H1 (cell line): ENCODE measurements at regions not wholly inside any gene's neighbourhood (a gene's known extent, or its start where the extent isn't known, plus 50 kb on each side); places are given as distances from the start of the nearest gene placed in this dataset.

Source experiments
- CTCF ChIA-PET: fragments of 300-600 bp; sonication (Branson Sonifier 250); formaldehyde crosslinking; loops from one replicate; lab custom pipeline; 2021; ENCODE audit not compliant: partially characterized antibody; lab: Charles Lee
- POLR2A ChIA-PET: fragments of 300-600 bp; sonication (Branson Sonifier 250); formaldehyde crosslinking; loops from one replicate; lab custom pipeline; 2021; ENCODE audit warnings: inconsistent platforms; ENCODE audit not compliant: partially characterized antibody; lab: Charles Lee
- DNase-seq, 2 experiments: peaks; one replicate each; pipeline versions ENCODE4 v3.0.0 to v3.0.0-alpha.2; 2010 to 2022; ENCODE audit warnings: low spot score in 2 of 2, low read depth in 1 of 2, mixed read lengths in 1 of 2
- FAIRE-seq: peaks from 2 replicates; lab custom pipeline; 2011; peaks lifted over from hg19 to GRCh38; lab: Jason Lieb, UNC
- H2AFZ ChIP-seq: 2 replicates; pipeline ENCODE4 v1.8.1; 2012; ENCODE audit warnings: low read length, inconsistent platforms
- H2AK5ac ChIP-seq: 2 replicates; pipeline ENCODE4 v1.6.1; 2013; ENCODE audit warnings: low read depth, low read length
- H2BK120ac ChIP-seq: replicated peaks from 2 replicates; pipeline ENCODE3; 2013; ENCODE audit warnings: low read depth, low read length, inconsistent platforms
- H2BK12ac ChIP-seq: 2 replicates; pipeline ENCODE4 v1.6.1; 2013; ENCODE audit warnings: low read depth, low read length
- H2BK15ac ChIP-seq: 2 replicates; pipeline ENCODE4 v1.6.1; 2013; ENCODE audit warnings: low read length
- H2BK20ac ChIP-seq: 2 replicates; pipeline ENCODE4 v1.6.1; 2013; ENCODE audit warnings: low read length
- H2BK5ac ChIP-seq: 2 replicates; pipeline ENCODE4 v1.6.1; 2013; ENCODE audit warnings: low read depth, low read length
- H3K14ac ChIP-seq: 2 replicates; pipeline ENCODE4 v1.6.1; 2013; ENCODE audit warnings: inconsistent platforms; ENCODE audit not compliant: insufficient read length
- H3K18ac ChIP-seq: 2 replicates; pipeline ENCODE4 v1.6.1; 2013; ENCODE audit warnings: low read length; ENCODE audit errors: extremely low read depth
- H3K23ac ChIP-seq: 2 replicates; pipeline ENCODE4 v1.6.1; 2013; ENCODE audit warnings: inconsistent platforms; ENCODE audit not compliant: insufficient read length
- H3K23me2 ChIP-seq: 2 replicates; pipeline ENCODE4 v1.6.1; 2013; ENCODE audit warnings: low read depth, low read length
- H3K27ac ChIP-seq: 2 replicates; pipeline ENCODE4 v1.6.1; 2011; ENCODE audit warnings: low read depth, low read length, inconsistent platforms
- H3K27me3 ChIP-seq, 4 experiments: replicated peaks in 1 of 4; 1 replicate in 1 of 4; 2 replicates in 3 of 4; pipeline versions ENCODE4 v1.6.1 to v1.8.1; 2011 to 2013; ENCODE audit warnings: low read length in 3 of 4, mild to moderate bottlenecking in 3 of 4, inconsistent platforms in 2 of 4, mixed read lengths in 2 of 4, moderate library complexity in 1 of 4; ENCODE audit not compliant: control insufficient read depth in 3 of 4, insufficient read depth in 3 of 4; ENCODE audit errors: extremely low read depth in 1 of 4
- H3K36me3 ChIP-seq, 4 experiments: 2 replicates each; pipeline versions ENCODE4 v1.6.1 to v1.8.1; 2011 to 2013; ENCODE audit warnings: mild to moderate bottlenecking in 4 of 4, low read length in 3 of 4, moderate library complexity in 2 of 4, control low read depth in 1 of 4, inconsistent platforms in 1 of 4; ENCODE audit not compliant: insufficient read depth in 4 of 4, control insufficient read depth in 2 of 4
- H3K4ac ChIP-seq: replicated peaks from 2 replicates; pipeline ENCODE3; 2013; ENCODE audit warnings: low read length, low read depth, mixed read lengths, inconsistent platforms; ENCODE audit not compliant: insufficient read length
- H3K4me1 ChIP-seq, 4 experiments: replicated peaks in 1 of 4; 1 replicate in 1 of 4; 2 replicates in 3 of 4; pipeline versions ENCODE4 v1.6.1 to v1.8.1; 2011 to 2013; ENCODE audit warnings: low read length in 3 of 4, inconsistent platforms in 2 of 4, mixed read lengths in 1 of 4; ENCODE audit not compliant: insufficient read depth in 4 of 4, control insufficient read depth in 3 of 4
- H3K4me2 ChIP-seq, 2 experiments: 2 replicates each; pipeline versions ENCODE4 v1.6.1 to v1.8.1; 2011 to 2013; ENCODE audit warnings: low read depth in 2 of 2, low read length in 2 of 2, control low read depth in 1 of 2, inconsistent platforms in 1 of 2, mild to moderate bottlenecking in 1 of 2; ENCODE audit not compliant: insufficient read depth in 1 of 2
- H3K4me3 ChIP-seq, 4 experiments: fragments of 200-600, 300-600 bp in 1 of 4; sonication (generic), shearing (Covaris generic), sonication (Bioruptor Twin) in 1 of 4; 2 replicates each; pipeline versions ENCODE4 v1.5.1 to v1.8.1; 2011 to 2016; ENCODE audit warnings: low read length in 4 of 4, low read depth in 3 of 4, control low read depth in 2 of 4, inconsistent platforms in 2 of 4, mild to moderate bottlenecking in 2 of 4, mixed read lengths in 1 of 4, moderate library complexity in 1 of 4; ENCODE audit not compliant: insufficient read depth in 2 of 4; ENCODE audit errors: extremely low read depth in 1 of 4
- H3K56ac ChIP-seq: replicated peaks from 2 replicates; pipeline ENCODE3; 2013; ENCODE audit warnings: low read depth, mild to moderate bottlenecking, mixed read lengths, low read length, inconsistent platforms; ENCODE audit not compliant: insufficient read length
- H3K79me1 ChIP-seq: 2 replicates; pipeline ENCODE4 v1.6.1; 2013; ENCODE audit warnings: low read depth, low read length, control low read depth
- H3K79me2 ChIP-seq, 2 experiments: 2 replicates each; pipeline versions ENCODE4 v1.6.1 to v1.8.1; 2012 to 2013; ENCODE audit warnings: low read length in 2 of 2, mild to moderate bottlenecking in 2 of 2, inconsistent platforms in 1 of 2; ENCODE audit not compliant: insufficient read depth in 2 of 2, control insufficient read depth in 1 of 2
- H3K9ac ChIP-seq, 4 experiments: replicated peaks in 1 of 4; 1 replicate in 1 of 4; 2 replicates in 3 of 4; pipeline versions ENCODE4 v1.6.1 to v1.8.1; 2011 to 2013; ENCODE audit warnings: low read depth in 3 of 4, low read length in 3 of 4, control low read depth in 2 of 4, mild to moderate bottlenecking in 2 of 4, moderate library complexity in 2 of 4, inconsistent platforms in 1 of 4; ENCODE audit errors: extremely low read depth in 1 of 4
- H3K9me3 ChIP-seq, 2 experiments: 2 replicates each; pipeline versions ENCODE4 v1.6.1 to v1.8.1; 2012 to 2013; ENCODE audit warnings: mild to moderate bottlenecking in 2 of 2, moderate library complexity in 2 of 2, control low read depth in 1 of 2, inconsistent platforms in 1 of 2, low read depth in 1 of 2, low read length in 1 of 2, mixed read lengths in 1 of 2; ENCODE audit not compliant: insufficient read depth in 2 of 2
- H4K20me1 ChIP-seq, 2 experiments: replicated peaks in 1 of 2; 2 replicates each; pipeline versions ENCODE3 to v1.8.1; 2011 to 2013; ENCODE audit warnings: inconsistent platforms in 2 of 2, low read length in 2 of 2, mild to moderate bottlenecking in 1 of 2; ENCODE audit not compliant: insufficient read depth in 2 of 2, control insufficient read depth in 1 of 2
- H4K5ac ChIP-seq: 2 replicates; pipeline ENCODE4 v1.6.1; 2013; ENCODE audit warnings: low read length, low read depth, mixed read lengths, inconsistent platforms; ENCODE audit not compliant: insufficient read length
- H4K8ac ChIP-seq: 2 replicates; pipeline ENCODE4 v1.8.0; 2013; ENCODE audit warnings: mild to moderate bottlenecking, moderate library complexity, low read length, inconsistent platforms; ENCODE audit not compliant: insufficient read depth; ENCODE audit errors: extremely low read depth
- H4K91ac ChIP-seq: replicated peaks from 2 replicates; pipeline ENCODE3; 2013; ENCODE audit warnings: low read length, mixed read lengths, inconsistent platforms; ENCODE audit not compliant: insufficient read length
- BRCA1 ChIP-seq: IDR thresholded peaks from 2 replicates; pipeline ENCODE4 v1.6.1; 2012; ENCODE audit warnings: low read depth, low read length, improper control_type of control experiment
- CBX8 ChIP-seq: fragments of 300-800, 300-1000 bp; sonication (generic); IDR thresholded peaks from 2 replicates; pipeline ENCODE4 v1.7.1; 2016; ENCODE audit warnings: low read depth, low read length, borderline replicate concordance
- CTBP2 ChIP-seq: IDR thresholded peaks from 2 replicates; pipeline ENCODE4 v1.7.0; 2011; ENCODE audit warnings: borderline replicate concordance, mild to moderate bottlenecking, moderate library complexity, mixed read lengths, low read length; ENCODE audit not compliant: insufficient read depth, insufficient read length
- EGR1 ChIP-seq: IDR thresholded peaks from 2 replicates; pipeline ENCODE4 v1.6.1; 2011; ENCODE audit warnings: low read depth, low read length, borderline replicate concordance
- NANOG ChIP-seq: IDR thresholded peaks from 2 replicates; pipeline ENCODE4 v1.6.1; 2011; ENCODE audit warnings: low read length, low read depth, mild to moderate bottlenecking, inconsistent platforms; ENCODE audit not compliant: insufficient read depth, poor library complexity, severe bottlenecking
- PHF8 ChIP-seq: fragments of 200-600 bp; sonication (generic); conservative IDR thresholded peaks from 2 replicates; pipeline ENCODE4 v1.7.1; 2012; ENCODE audit warnings: low read depth, mild to moderate bottlenecking, inconsistent platforms, low read length, moderate library complexity
- POLR2AphosphoS5 ChIP-seq: IDR thresholded peaks from 2 replicates; pipeline ENCODE4 v1.6.1; 2011; ENCODE audit warnings: low read depth, low read length
- RAD21 ChIP-seq, 2 experiments: IDR thresholded peaks in 1 of 2; conservative IDR thresholded peaks in 1 of 2; 2 replicates each; pipeline ENCODE4 v1.6.1; 2011; ENCODE audit warnings: low read depth in 2 of 2, low read length in 2 of 2, improper control_type of control experiment in 1 of 2, inconsistent platforms in 1 of 2, mild to moderate bottlenecking in 1 of 2, moderate library complexity in 1 of 2
- SP1 ChIP-seq: IDR thresholded peaks from 2 replicates; pipeline ENCODE4 v1.6.1; 2011; ENCODE audit warnings: low read depth, low read length
- SP2 ChIP-seq: IDR thresholded peaks from 2 replicates; pipeline ENCODE4 v1.6.1; 2012; ENCODE audit warnings: mild to moderate bottlenecking, low read length, inconsistent platforms
- TAF1 ChIP-seq: IDR thresholded peaks from 2 replicates; pipeline ENCODE4 v1.6.1; 2011; ENCODE audit warnings: mild to moderate bottlenecking, low read depth, low read length
- TAF7 ChIP-seq: optimal IDR thresholded peaks from 2 replicates; pipeline ENCODE3; 2011; ENCODE audit warnings: low read depth, mild to moderate bottlenecking, inconsistent platforms, low read length, moderate library complexity, borderline replicate concordance
- TCF12 ChIP-seq: IDR thresholded peaks from 2 replicates; pipeline ENCODE4 v1.6.1; 2011; ENCODE audit warnings: low read depth, mild to moderate bottlenecking, low read length
- WGBS, 2 experiments: shearing (Covaris generic) in 1 of 2; methylation state at CpG; one replicate each; pipeline versions ENCODE4 v1.1.6 to v1.1.7; 2013 to 2015; ENCODE audit warnings: low lambda C conversion rate in 2 of 2, mixed read lengths in 2 of 2, inconsistent platforms in 1 of 2, low coverage in 1 of 2, missing lambda C conversion rate in 1 of 2; ENCODE audit not compliant: insufficient replicate concordance in 2 of 2, insufficient coverage in 1 of 2, insufficient read length in 1 of 2; ENCODE audit errors: extremely low coverage in 1 of 2, missing lambda C conversion rate in 1 of 2; 5-methylcytosine and 5-hydroxymethylcytosine counted together
- TF ChIP-seq, protein P1 (sequence below): IDR thresholded peaks from 2 replicates; pipeline ENCODE4 v1.6.1; 2012; ENCODE audit warnings: low read length, inconsistent platforms

DNA sequence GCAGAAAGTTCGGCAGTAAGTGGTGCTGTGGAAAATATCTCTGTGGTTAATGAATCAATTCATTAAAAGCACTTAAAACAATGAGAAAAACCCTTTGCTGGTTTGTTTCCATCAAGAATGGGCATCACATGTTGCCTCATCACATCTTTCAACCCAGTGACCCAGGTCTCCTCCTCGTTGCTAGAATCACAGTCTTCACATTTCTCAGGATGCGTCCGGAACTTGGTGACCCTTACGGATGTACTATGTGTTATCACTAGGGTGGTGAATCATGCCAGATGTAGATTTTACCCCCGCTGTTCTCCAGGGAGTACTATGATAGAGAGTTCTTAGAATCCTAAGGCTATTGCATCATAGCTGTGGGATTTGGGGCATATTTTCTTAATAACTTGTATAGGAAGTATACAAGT lies 217.9 kb upstream of the KLF4 start:
- H3K79me2 ChIP-seq: no peaks in the 10 kb centered on the region
- FAIRE-seq: no peak
- no peaks in the 10 kb centered on the region for H3K79me1 ChIP-seq
- H3K23ac ChIP-seq: no peak overlapping the region
- H3K36me3 ChIP-seq: no peaks in the 10 kb centered on the region
- no peak overlapping the region for H3K56ac ChIP-seq
- H3K4me3 ChIP-seq: no peak overlapping the region
- WGBS, 2 experiments: 65% methylated on average over 6 of the region's 6 CpGs; no CpG with 5 or more reads in 1 of the 2 experiments
- H3K14ac ChIP-seq: no peak overlapping the region
- no peak overlapping the region for H4K5ac ChIP-seq
- DNase-seq: no peak
- ChIA-PET CTCF (no interaction called here), POLR2A (no interaction called here)
- no peaks in the 10 kb centered on the region for H3K4me1 ChIP-seq
- no peak overlapping the region for H4K91ac ChIP-seq
- no peak overlapping the region for H2BK20ac ChIP-seq
- H3K18ac ChIP-seq: no peak overlapping the region
- no peak overlapping the region for H3K27ac ChIP-seq
- H3K23me2 ChIP-seq: no peaks in the 10 kb centered on the region
- H4K8ac ChIP-seq: no peak overlapping the region
- H3K9me3 ChIP-seq: no peaks in the 10 kb centered on the region
- H3K4ac ChIP-seq: no peak overlapping the region
- H3K27me3 ChIP-seq: no peaks in the 10 kb centered on the region
- H2BK15ac ChIP-seq: no peak overlapping the region
- H2AFZ ChIP-seq: no peak overlapping the region
- no peak overlapping the region for H2BK12ac ChIP-seq
- no peak overlapping the region for H2AK5ac ChIP-seq
- H3K4me2 ChIP-seq: no peak overlapping the region
- H4K20me1 ChIP-seq: no peaks in the 10 kb centered on the region
- H2BK120ac ChIP-seq: no peak overlapping the region
- no peak overlapping the region for H3K9ac ChIP-seq
- no peak overlapping the region for H2BK5ac ChIP-seq
- TF ChIP-seq TCF12 (no peak), SP1 (no peak), NANOG (no peak), BRCA1 (no peak), SP2 (no peak), CTBP2 (no peak), EGR1 (no peak), CBX8 (no peak), TAF7 (no peak), PHF8 (no peak), TAF1 (no peak), RAD21 (IDR thresholded peaks at IDR 0.05 in 1 of 2, conservative IDR thresholded peaks at IDR 0.05 in 1 of 2; ENCODE audit: low read depth in 2 of 2, low read length in 2 of 2) (no peak), POLR2AphosphoS5 (no peak)
- TF ChIP-seq, protein P1, sequence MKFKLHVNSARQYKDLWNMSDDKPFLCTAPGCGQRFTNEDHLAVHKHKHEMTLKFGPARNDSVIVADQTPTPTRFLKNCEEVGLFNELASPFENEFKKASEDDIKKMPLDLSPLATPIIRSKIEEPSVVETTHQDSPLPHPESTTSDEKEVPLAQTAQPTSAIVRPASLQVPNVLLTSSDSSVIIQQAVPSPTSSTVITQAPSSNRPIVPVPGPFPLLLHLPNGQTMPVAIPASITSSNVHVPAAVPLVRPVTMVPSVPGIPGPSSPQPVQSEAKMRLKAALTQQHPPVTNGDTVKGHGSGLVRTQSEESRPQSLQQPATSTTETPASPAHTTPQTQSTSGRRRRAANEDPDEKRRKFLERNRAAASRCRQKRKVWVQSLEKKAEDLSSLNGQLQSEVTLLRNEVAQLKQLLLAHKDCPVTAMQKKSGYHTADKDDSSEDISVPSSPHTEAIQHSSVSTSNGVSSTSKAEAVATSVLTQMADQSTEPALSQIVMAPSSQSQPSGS: no peak
